GM18870 (cell line): ENCODE measurements at regions not wholly inside any gene's neighbourhood (a gene's known extent, or its start where the extent isn't known, plus 50 kb on each side); places are given as distances from the start of the nearest gene placed in this dataset.
"Not testable (repeated sequence)": the region's sequence is repeated elsewhere in the genome, so short reads cannot be mapped to it uniquely, and the experiment has no call there.

Experiments used
- ATAC-seq: cut with Tn5 transposase; IDR thresholded peaks from one replicate; pipeline ENCODE4 v1.9.1; 2021; ENCODE audit warnings: moderate library complexity; ENCODE audit not compliant: unreplicated experiment

DNA sequence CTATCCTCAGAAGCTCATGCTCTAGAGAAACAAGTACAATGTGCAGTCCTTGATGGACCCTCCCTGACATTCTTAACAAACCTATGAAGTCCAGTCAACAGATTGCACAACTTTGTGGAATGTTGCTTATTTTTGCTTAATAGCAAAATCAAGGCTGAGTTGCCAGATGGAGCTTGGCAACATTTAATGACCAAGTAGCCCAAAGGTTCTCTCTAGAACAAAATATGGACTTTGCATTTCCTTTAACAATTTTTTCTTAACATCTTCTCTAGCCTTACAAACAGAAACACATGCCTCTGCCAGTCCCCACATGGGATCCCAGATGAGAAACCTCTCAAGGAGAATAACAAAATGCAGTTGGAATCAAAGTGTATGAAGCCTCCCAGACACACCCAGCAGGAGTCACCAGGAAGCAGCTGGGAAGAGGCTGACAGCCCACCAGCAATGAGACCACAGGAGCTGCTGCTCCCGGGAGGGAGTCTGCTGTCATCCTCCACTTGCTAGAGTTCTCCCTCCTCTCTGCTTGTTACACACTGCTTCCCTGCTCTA is 422.5 kb upstream of the CDIN1 start:
- no peak for ATAC-seq

DNA sequence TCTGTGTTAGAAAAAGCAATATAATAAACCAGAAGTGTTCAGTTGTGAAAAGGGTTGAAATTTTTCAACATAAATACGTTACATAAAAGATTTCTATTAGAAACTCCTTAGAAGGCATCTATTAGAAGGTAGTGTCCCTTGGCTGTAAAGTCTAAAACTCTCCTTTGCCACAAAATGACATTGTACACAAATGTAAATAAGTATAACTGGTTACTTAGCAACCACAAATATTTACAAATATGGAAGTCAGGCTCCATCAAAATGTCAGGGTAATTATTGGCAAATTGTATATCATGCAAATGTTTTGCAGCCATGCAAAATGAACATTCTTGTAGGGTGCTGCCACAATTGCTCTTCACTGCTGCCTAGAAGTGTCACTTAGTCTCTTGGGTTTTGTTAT is 419.1 kb upstream of the CDIN1 start:
- no peak for ATAC-seq

DNA sequence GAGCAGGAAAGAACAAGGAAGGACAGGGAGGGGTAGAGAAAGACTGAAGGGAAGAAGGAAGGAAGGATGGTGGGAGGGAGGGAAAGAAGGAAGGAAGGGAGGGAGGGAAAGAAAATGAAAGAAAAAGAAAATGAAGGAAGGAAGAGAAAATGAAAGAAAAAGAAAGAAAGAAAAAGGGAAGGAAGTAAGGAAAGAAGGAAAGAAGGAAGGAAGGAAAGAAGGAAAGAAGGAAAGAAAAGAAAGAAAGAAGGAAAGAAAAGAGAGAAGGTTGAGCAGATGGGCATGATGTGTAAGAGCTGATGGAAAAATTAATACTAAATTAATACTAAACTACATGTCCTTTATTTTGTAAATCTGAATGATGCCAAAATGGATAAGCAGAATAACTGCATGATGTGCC is 418.3 kb upstream of the CDIN1 start:
- ATAC-seq: no peak

DNA sequence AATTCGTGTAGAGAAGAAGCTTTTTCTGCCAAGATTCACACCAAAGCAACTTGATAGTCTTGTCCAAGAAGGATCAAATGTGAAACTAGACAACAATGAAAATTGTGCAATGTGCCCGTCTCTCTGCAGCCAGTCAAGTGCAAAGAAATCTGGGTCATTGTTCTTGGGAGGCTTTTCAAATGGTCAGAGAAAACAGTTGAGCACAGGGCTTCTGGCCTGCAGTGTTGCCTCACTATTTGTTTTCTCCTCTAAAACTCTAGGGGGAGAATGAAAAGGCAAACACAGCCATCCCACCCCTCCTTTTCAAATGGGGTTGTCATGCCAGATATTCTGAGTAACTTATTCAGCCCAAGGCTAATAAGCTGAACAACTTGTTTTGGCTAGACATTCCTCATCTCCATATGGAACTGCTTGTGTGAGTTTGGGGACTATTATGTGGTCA is 417.6 kb upstream of the CDIN1 start:
- ATAC-seq: no peak

DNA sequence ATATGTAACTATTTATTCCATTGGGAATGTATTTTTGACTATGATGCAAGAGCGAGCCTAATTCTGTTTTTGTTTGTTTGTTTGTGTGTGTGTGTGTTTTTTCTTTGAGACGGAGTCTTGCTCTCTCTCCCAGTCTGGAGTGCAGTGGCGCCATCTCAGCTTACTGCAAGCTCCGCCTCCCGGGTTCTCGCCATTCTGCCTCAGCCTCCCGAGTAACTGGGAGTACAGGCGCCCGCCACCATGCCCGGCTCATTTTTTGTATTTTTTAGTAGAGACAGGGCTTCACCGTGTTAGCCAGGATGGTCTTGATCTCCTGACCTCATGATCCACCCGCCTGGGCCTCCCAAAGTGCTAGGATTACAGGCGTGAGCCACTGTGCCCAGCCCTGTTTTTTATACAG is 415.4 kb upstream of the CDIN1 start:
- ATAC-seq: not testable (repeated sequence)

DNA sequence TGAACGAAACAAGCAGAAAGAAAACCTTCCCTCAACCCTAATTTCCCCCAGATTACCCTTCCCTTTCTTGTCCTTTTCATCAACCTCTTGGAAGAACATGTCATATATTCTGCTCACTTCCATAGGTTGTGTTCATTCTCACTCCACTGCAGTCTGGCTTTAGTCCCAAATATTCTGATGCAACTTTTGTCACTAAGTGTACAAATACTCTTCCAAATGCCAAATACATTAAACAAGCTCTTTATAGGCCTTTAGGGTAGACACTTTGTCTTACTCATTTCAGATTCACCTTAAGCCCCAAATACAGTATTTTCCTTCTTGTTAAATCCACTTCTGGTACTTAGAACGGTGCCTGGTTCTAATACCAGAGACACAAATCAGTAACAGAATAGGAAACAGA is 406.5 kb upstream of the CDIN1 start:
- no peak for ATAC-seq

DNA sequence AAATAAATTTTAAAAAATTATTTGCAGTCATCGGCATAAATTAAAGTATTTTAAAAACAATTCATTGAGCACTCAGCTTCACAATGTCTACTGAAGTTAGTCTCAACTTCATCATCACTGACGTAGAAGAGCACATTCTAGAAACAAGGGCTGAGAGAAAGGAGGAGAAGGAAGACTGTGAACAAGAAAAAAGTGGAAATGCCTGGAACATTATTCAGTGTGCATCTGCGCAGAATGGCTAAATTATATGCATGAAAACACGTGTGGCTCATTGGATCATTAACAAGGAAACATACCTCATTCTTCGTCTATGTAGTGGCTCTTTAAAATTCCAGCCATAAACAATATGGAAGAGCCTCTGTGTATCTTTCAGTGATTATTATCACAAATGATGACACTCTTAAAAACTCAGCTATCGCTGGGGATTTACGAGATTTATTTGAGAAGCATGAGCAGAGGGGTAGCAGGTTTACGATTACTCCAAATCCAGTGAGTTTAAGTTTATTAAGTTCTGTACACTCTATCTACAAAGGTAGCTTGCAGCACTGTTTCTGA is 404.2 kb upstream of the CDIN1 start:
- no peak for ATAC-seq

DNA sequence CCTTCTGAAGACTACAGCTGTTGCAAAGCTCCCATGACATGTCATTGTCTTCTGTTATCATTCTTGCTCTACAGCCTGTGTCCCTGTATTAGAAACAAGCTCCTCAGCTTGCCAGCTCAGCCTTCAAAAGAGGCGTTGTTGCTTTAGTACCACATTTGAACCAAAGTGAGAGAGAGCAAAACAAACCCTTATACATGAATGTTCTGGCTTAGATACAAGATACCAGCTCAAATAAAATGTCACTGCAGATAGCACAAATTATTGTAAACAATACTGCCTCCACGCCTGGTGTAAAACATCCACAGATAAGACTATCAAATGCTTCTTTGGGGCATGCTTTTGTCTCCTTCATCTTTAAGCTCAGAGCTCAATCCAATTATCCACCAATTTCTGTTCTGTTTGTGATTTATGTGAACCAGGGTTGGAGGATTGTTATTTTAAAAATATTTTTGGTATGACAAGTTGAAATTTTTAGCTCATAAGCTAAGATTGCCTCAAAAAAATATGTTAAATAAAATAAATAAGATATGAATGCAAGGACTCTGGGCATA is 403.6 kb upstream of the CDIN1 start:
- no peak for ATAC-seq

DNA sequence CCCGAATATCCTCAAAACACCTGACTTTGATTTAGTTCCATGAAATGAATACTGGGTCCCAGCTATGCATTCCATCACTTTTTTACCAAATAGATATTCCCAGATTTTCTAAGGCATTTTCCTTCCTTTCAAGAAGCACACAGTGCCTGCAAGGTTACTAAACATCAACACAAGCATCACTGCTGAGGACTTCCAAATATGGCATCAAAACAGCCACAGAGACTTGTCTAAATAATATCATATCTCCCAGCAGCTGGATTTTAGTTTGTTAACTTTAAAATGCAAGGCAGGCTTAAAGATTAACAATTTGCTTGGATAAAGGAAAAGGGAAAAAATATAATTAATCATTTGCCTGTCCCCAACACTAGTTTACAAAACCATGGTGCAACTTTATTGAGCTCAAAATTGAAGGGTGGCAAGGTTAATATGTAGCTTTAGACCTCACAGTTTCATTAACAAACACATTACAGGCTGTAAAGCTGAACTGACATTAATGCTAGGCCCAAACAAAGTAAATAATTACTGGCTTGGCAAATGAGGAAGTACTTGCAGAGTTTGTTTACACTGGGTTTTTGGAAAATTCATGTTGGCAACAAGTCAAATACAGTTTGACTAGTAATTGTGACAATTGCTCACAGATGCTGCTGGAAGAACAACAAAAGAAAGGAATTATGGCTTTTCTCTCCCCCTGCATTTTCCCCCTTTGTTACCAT is 401.7 kb upstream of the CDIN1 start:
- no peak for ATAC-seq

DNA sequence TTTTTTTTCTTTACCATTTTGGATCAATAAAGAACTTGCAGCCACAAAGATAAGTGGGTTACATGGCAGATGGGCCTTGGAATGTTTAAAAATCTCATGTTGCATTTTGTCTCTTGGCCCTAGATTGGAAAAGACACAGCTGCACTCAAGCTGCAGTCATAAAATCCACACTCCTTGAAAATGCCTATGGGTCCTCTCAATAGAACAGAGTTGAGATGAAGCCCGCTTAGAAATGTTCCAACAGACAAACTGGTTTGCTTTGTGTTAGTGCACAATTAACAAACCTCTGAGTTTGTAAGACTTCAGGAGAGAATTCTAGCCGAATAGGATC is 401.2 kb upstream of the CDIN1 start:
- no peak for ATAC-seq

DNA sequence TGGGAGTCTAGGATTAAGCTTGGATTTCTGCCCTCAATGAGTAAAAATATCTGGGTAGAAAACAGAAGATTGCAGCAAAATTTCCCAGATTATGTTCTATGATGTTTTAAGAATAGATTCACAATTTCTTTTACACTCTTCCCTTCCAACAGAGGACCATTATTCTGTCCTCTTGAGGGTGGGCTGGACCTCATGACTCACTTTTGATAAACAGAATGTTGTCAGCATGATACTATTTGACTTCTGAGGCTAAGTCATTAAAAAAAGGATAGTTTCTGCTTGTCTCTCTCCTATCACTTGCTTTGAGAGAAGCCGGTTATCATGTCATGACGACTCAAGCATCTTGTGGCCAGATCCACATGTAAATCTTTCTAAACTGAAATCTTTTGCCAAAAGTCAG is 396.2 kb upstream of the CDIN1 start:
- ATAC-seq: no peak

DNA sequence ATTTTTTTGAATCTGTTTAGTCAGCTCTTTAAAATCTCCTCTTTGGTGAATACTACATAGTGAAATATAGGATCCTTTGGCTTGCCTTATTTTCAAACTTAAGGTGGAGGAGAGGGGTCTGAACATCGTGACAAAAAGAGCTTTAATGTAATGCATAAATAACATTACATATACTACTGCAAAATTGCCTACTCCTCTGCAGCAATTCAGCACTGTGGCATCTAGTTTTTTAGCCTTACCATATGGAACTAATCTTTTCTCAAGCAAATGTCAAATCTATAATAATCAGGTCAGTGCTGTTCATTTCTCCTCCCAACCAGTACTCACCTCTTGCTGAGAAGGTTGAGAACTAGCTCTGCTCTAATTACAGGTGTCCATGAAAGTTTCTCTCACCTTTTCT is 394.0 kb upstream of the CDIN1 start:
- ATAC-seq: no peak

DNA sequence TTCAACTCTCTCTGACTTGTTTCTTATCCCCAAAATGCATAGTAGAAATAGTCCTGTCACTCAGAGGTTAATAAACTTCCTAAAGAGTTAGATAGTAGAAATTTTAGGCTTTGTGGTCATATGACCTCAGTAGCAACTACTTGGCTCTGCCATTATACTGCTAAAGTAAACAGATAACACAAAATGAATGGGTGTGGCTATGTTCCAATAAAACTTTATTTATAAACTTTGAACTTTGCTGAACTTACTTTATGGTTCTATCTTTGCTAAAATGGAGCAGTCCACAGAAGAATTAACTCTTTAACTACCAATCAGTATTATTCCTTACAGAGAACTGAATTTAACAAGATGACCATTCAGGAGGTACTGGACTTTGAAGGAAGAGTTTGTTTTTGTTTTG is 393.6 kb upstream of the CDIN1 start:
- no peak for ATAC-seq

DNA sequence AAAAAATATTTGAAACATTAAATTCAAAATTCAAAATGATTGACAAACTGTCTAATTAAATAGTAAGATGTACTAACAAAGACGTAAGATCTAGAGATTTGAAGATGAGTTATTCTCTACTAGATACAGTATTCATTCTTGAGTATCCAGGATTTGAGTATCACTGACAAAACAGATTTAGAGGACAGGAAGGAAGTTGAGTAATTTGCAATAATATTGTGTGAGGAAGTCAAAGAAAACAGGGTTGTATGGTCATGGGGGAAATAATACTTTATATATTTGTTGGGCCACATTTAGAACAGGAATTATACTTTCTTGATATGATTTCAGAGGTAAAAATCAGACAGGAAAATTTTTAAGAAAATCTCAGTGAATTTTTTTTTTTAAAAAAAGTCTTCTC is 393.1 kb upstream of the CDIN1 start:
- no peak for ATAC-seq

DNA sequence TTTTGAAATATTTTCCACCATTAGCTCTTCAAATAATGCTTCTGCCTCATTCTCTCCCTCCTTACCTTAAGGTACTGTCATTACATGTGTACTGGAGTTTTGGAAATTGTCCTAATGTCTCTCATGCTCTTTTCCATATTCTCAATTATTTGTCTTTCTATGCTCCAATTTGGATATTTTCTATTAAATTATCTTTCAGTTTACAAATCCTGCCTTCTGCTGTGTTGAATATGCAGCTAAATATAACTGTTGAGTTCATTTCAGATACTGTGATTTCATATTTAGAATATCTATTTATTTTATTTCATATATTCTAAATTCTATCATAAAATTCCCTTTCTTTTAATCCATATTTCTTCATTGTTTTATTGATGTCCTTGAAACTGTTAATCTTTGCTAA is 388.0 kb upstream of the CDIN1 start:
- no peak for ATAC-seq

DNA sequence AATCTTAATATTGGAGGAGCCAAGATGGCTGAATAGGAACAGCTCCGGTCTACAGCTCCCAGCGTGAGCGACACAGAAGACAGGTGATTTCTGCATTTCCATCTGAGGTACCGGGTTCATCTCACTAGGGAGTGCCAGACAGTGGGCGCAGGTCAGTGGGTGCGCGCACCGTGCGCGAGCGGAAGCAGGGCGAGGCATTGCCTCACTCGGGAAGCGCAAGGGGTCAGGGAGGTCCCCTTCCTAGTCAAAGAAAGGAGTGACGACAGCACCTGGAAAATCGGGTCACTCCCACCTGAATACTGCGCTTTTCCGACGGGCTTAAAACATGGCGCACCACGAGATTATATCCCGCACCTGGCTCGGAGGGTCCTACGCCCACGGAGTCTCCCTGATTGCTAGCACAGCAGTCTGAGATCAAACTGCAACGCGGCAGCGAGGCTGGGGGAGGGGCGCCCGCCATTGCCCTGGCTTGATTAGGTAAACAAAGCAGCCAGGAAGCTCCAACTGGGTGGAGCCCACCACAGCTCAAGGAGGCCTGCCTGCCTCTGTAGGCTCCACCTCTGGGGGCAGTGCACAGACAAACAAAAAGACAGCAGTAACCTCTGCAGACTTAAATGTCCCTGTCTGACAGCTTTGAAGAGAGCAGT is 383.9 kb upstream of the CDIN1 start:
- ATAC-seq: not testable (repeated sequence)

DNA sequence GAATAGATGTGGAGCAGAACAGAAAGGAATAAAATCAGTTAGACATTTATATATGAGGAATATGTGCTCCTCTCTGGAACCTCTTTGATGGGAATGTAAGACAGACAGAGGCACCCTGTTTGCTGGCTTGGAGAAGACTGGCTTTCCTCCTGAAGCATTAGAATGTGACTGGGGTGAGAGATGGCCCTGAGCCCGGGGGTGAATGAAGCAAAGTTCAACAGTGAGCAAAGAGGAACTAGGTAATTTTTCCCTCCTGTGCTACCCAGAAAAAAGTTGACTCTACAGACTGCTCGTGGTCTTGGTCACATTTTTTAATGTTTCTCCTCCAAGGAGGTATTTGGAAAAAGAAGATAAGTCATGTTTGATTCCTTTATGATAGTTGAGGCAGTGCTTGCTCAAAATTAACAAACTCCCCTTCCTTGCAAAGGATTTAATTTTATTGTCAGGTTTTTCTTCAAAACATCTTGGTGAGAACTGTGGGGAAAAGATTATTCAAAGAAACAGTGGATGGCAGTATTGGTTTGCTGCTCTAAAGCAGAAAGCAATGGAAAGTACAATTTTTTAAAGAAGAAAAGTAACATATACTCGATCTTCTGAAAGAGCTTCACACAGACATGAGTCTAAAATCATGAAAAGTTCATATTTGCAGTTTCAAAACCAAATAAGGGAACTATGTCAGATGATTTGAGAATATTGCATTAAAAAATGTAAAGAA is 370.4 kb upstream of the CDIN1 start:
- no peak for ATAC-seq

DNA sequence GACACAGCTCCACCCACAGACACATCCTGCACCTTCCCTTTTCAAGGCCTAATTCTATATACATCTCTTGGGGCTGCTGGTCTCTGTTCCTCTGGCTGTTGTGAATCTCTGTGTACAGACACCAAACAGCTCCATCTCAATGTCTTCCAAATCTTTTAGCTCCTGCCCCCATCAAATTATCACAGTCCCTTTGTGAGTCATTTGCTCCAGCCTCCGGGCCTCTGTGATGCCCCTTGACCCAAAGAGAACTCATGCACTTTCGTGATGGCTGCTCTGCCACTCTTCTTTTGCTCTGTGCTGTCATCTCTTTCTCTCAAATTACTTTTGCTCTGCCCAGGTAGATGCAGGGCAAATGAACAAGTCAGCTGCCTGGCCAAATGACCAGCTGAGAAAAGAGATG is 369.0 kb upstream of the CDIN1 start:
- no peak for ATAC-seq

DNA sequence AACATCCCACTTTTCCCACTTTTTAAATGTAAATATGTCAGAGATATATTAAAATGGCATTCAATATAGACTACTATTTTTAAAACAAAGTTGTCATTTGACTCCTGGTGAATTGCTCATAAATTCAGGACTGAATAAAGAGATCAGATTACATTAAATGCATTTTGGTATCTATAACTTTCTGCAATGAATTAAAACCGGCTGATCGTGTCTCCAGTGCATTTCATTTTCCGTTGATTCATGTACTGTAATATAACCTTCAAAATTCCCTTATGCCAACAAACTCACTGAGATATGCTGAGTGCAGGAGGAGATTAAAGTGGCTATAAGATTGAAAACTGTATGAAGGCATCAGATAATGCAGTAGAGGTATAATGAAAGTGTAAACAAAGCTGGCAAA is 361.1 kb upstream of the CDIN1 start:
- ATAC-seq: no peak

DNA sequence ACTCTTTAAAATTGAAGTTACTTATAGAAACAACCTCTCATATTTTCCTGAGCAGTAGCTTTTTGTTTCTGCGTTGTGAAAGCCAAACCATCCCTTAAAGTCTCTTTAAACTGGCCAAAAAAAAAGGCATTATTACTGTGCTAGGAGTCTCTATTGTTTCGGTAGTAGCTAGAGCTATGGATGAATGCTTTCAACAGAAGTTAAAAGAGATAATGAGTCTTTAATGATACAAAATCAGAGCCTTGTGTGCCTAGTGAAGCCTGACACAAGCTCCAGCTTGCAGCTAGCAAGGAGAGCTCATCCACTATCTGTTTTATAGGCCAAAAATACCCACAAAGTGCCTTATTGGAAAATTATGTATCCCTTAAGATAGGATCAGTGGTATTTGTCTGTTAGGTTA is 360.4 kb upstream of the CDIN1 start:
- no peak for ATAC-seq

DNA sequence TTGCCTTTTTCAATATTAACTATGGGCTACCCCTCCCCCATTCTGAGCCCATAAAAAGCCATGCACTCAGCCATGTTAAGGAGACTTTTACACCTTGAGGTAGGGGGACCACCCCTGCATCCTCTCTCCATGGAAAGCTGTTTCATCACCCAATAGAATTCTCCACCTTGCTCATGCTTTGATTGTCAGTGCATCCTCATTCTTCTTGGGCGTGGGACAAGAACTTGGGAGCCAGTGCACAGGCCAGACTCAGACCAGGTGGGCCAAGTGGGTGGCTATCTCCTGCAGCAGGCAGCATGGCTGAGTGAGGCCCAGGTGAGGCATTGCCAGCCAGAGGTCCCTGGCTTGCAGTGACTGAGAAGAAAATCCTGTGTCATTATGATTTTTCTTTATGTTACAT is 357.4 kb upstream of the CDIN1 start:
- no peak for ATAC-seq

DNA sequence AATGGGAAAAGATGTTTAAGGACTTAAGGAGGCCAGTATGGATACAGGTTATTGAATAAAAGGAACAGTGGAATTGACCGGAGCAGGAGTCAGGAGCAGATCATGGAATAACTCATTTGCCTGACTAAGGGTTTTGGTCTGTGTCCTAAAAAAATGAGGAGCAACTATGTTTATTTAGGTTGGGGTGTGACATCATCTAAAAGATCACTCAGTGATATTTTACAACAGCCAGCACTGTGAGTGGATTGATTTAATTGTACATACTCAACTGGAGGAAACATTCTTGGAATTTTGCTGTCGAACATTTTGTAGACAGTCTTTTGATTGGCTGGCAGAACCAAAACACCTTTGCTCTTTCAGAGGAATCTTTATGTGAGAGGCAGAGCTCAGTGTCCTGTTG is 348.6 kb upstream of the CDIN1 start:
- no peak for ATAC-seq
